GM12878 (cell line): ENCODE measurements at regions not wholly inside any gene's neighbourhood (a gene's known extent, or its start where the extent isn't known, plus 50 kb on each side); places are given as distances from the start of the nearest gene placed in this dataset.

ENCODE experiments used
- ATAC-seq: fragments of 200-7000 bp; cut with Tn5 transposase; 3 replicates; pipeline ENCODE4 v1.9.1; 2020; ENCODE audit warnings: mild to moderate bottlenecking, moderate library complexity
- BruUV-seq: library from RNA; stranded (reverse); fragments of 400-500 nt; replicated peaks from 2 replicates; lab custom pipeline; 2021; lab: Mats Ljungman, UMichigan
- CTCF ChIA-PET: fragments of 300-600 bp; sonication (Branson Sonifier 250); formaldehyde crosslinking; extraction: SDS; loops from one replicate; lab custom pipeline; 2021; ENCODE audit warnings: inconsistent platforms; lab: Yijun Ruan, JAX
- POLR2A ChIA-PET: fragments of 350-600 bp; formaldehyde crosslinking; extraction: SDS; loops from one replicate; lab custom pipeline; 2021; ENCODE audit warnings: inconsistent platforms; lab: Charles Lee
- RAD21 ChIA-PET: fragments of 300-600 bp; sonication (Branson Sonifier 250); formaldehyde crosslinking; loops from one replicate; lab custom pipeline; 2023; ENCODE audit warnings: antibody characterized with exemption; ENCODE audit not compliant: unreplicated experiment; lab: Charles Lee
- SMC1A ChIA-PET: fragments of 300-600 bp; sonication (Branson Sonifier 250); formaldehyde crosslinking; loops from one replicate; lab custom pipeline; 2023; ENCODE audit not compliant: unreplicated experiment, uncharacterized antibody; lab: Charles Lee
- DNase-seq: peaks from one replicate; pipeline ENCODE4 v3.0.0-alpha.2; 2011; ENCODE audit warnings: low read depth, low spot score
- FAIRE-seq: peaks from 3 replicates; lab custom pipeline; 2011; peaks lifted over from hg19 to GRCh38; lab: Jason Lieb, UNC
- H2AFZ ChIP-seq: 2 replicates; pipeline ENCODE4 v1.6.0; 2011; ENCODE audit warnings: low read depth, low read length, control low read depth; ENCODE audit not compliant: control insufficient read depth
- H3K27ac ChIP-seq: 2 replicates; pipeline ENCODE4 v1.5.1; 2011; ENCODE audit warnings: control low read depth; ENCODE audit not compliant: control insufficient read depth, insufficient read depth
- H3K27me3 ChIP-seq, 2 experiments: replicated peaks in 1 of 2; 2 replicates each; pipeline versions ENCODE4 v1.6.0 to v1.6.1; 2011; ENCODE audit warnings: low read length in 1 of 2; ENCODE audit not compliant: control insufficient read depth in 2 of 2, insufficient read depth in 2 of 2
- H3K36me3 ChIP-seq, 2 experiments: 2 replicates each; pipeline ENCODE4 v1.5.1; 2011; ENCODE audit warnings: low read length in 1 of 2; ENCODE audit not compliant: control insufficient read depth in 2 of 2, insufficient read depth in 2 of 2
- H3K4me1 ChIP-seq: 2 replicates; pipeline ENCODE4 v1.6.1; 2011; ENCODE audit warnings: mild to moderate bottlenecking, low read length, moderate library complexity, mixed read lengths; ENCODE audit not compliant: control insufficient read depth, insufficient read depth
- H3K4me2 ChIP-seq: 2 replicates; pipeline ENCODE4 v1.6.0; 2011; ENCODE audit warnings: control low read depth; ENCODE audit not compliant: control insufficient read depth, insufficient read depth
- H3K4me3 ChIP-seq: fragments of 200-600 bp; sonication (generic); 2 replicates; pipeline ENCODE4 v1.5.1; 2016
- H3K79me2 ChIP-seq: 2 replicates; pipeline ENCODE4 v1.6.0; 2011; ENCODE audit warnings: low read length; ENCODE audit not compliant: control insufficient read depth, insufficient read depth
- H3K9ac ChIP-seq: 2 replicates; pipeline ENCODE4 v1.8.0; 2011; ENCODE audit warnings: low read length, control low read depth, mixed read lengths; ENCODE audit not compliant: control insufficient read depth, insufficient read depth
- H3K9me3 ChIP-seq: replicated peaks from 3 replicates; pipeline ENCODE4 v1.5.1; 2011; ENCODE audit warnings: mild to moderate bottlenecking, low read length; ENCODE audit not compliant: control insufficient read depth, insufficient read depth
- H4K20me1 ChIP-seq: 2 replicates; pipeline ENCODE4 v1.6.0; 2011; ENCODE audit not compliant: control insufficient read depth, insufficient read depth
- ETV6 ChIP-seq, 2 experiments: fragments of 450-650 bp in 1 of 2; IDR thresholded peaks in 1 of 2; conservative IDR thresholded peaks in 1 of 2; 2 replicates each; pipeline ENCODE4 v1.6.1; 2014; ENCODE audit warnings: antibody characterized with exemption in 1 of 2, borderline replicate concordance in 1 of 2, low read depth in 1 of 2, mild to moderate bottlenecking in 1 of 2, moderate library complexity in 1 of 2
- HDGF ChIP-seq: fragments of 450-650 bp; IDR thresholded peaks from 2 replicates; pipeline ENCODE4 v1.6.1; 2016; ENCODE audit warnings: antibody characterized with exemption
- MTA2 ChIP-seq: fragments of 450-650 bp; IDR thresholded peaks from 2 replicates; pipeline ENCODE4 v1.6.1; 2016; ENCODE audit warnings: low read depth, mild to moderate bottlenecking, moderate library complexity
- NRF1 ChIP-seq: conservative IDR thresholded peaks from 2 replicates; pipeline ENCODE4 v1.6.1; 2011; ENCODE audit warnings: mild to moderate bottlenecking, low read depth, low read length, improper control_type of control experiment
- POLR2A ChIP-seq: IDR thresholded peaks from 2 replicates; pipeline ENCODE4 v1.6.1; 2011; ENCODE audit warnings: low read depth, mild to moderate bottlenecking, low read length
- POLR2AphosphoS5 ChIP-seq: IDR thresholded peaks from 2 replicates; pipeline ENCODE4 v1.6.1; 2011; ENCODE audit warnings: mild to moderate bottlenecking, low read length, inconsistent platforms
- POU2F2 ChIP-seq: IDR thresholded peaks from 3 replicates; pipeline ENCODE4 v1.6.1; 2011; ENCODE audit warnings: low read depth, mild to moderate bottlenecking, low read length, borderline replicate concordance
- TAF1 ChIP-seq: IDR thresholded peaks from 2 replicates; pipeline ENCODE4 v1.6.1; 2011; ENCODE audit warnings: mild to moderate bottlenecking, low read depth, low read length, borderline replicate concordance
- TARDBP ChIP-seq: IDR thresholded peaks from 2 replicates; pipeline ENCODE4 v1.6.1; 2016; ENCODE audit warnings: borderline replicate concordance
- TCF3 ChIP-seq: IDR thresholded peaks from 2 replicates; pipeline ENCODE4 v1.6.1; 2012; ENCODE audit warnings: low read depth, mild to moderate bottlenecking, low read length, borderline replicate concordance; ENCODE audit not compliant: insufficient read depth
- WGBS: methylation state at CpG from one replicate; pipeline ENCODE4 v1.1.6; 2016; ENCODE audit warnings: low lambda C conversion rate; ENCODE audit not compliant: insufficient replicate concordance, insufficient coverage; ENCODE audit errors: missing lambda C conversion rate; 5-methylcytosine and 5-hydroxymethylcytosine counted together
- in situ Hi-C: fragments of 300-500 bp; cut with MboI; formaldehyde crosslinking; loops from 9 replicates; pipeline ENCODE4 v1.14.3; 2018; ENCODE audit warnings: mixed read lengths
- intact Hi-C: fragments of 100-400 bp; cut with micrococcal nuclease; formaldehyde crosslinking; loops from one replicate; pipeline ENCODE4 v1.14.2; 2022; ENCODE audit not compliant: unreplicated experiment
- TF ChIP-seq, protein P1 (sequence below): fragments of 450-650 bp; IDR thresholded peaks from 2 replicates; pipeline ENCODE4 v1.6.1; 2017; ENCODE audit warnings: borderline replicate concordance
- TF ChIP-seq, protein P2 (sequence below): IDR thresholded peaks from 2 replicates; pipeline ENCODE4 v1.6.1; 2012; ENCODE audit warnings: mild to moderate bottlenecking, low read depth, low read length
- TF ChIP-seq, protein P3 (sequence below): fragments of 450-650 bp; IDR thresholded peaks from 2 replicates; pipeline ENCODE4 v1.6.1; 2017; ENCODE audit warnings: antibody characterized with exemption, mild to moderate bottlenecking, moderate library complexity
- TF ChIP-seq, protein P4 (sequence below): fragments of 450-650 bp; IDR thresholded peaks from 2 replicates; pipeline ENCODE4 v1.6.1; 2017; ENCODE audit warnings: low read depth, mild to moderate bottlenecking, moderate library complexity
- TF ChIP-seq, protein P5 (sequence below): IDR thresholded peaks from 2 replicates; pipeline ENCODE4 v1.6.1; 2011; ENCODE audit warnings: low read depth, low read length, improper control_type of control experiment, borderline replicate concordance

DNA sequence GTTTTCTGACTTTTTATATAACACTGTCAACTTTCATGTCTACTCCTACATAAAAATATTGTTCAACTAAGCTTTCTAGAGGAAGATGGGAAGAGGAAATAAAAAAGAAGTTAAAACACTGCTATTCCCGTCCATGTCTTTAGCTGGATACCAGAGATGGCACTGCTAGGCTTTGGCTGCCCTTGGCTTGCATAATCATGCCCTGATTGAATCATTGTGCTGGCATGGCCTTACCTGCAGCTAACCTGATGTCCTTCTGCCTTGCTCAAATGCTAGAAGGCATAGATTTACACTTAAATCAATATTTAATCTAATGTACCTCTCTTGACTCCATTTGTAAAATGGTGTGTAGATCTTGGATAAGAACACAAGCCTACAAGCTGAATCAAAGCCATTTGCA lies 539.7 kb upstream of the IL12A start:
- in situ Hi-C loops, result no loop called here
- SMC1A ChIA-PET, result no interaction called here
- TF ChIP-seq, protein P1, sequence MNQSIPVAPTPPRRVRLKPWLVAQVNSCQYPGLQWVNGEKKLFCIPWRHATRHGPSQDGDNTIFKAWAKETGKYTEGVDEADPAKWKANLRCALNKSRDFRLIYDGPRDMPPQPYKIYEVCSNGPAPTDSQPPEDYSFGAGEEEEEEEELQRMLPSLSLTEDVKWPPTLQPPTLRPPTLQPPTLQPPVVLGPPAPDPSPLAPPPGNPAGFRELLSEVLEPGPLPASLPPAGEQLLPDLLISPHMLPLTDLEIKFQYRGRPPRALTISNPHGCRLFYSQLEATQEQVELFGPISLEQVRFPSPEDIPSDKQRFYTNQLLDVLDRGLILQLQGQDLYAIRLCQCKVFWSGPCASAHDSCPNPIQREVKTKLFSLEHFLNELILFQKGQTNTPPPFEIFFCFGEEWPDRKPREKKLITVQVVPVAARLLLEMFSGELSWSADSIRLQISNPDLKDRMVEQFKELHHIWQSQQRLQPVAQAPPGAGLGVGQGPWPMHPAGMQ, result no peak
- no peak for TF ChIP-seq POLR2A
- TF ChIP-seq, protein P2, sequence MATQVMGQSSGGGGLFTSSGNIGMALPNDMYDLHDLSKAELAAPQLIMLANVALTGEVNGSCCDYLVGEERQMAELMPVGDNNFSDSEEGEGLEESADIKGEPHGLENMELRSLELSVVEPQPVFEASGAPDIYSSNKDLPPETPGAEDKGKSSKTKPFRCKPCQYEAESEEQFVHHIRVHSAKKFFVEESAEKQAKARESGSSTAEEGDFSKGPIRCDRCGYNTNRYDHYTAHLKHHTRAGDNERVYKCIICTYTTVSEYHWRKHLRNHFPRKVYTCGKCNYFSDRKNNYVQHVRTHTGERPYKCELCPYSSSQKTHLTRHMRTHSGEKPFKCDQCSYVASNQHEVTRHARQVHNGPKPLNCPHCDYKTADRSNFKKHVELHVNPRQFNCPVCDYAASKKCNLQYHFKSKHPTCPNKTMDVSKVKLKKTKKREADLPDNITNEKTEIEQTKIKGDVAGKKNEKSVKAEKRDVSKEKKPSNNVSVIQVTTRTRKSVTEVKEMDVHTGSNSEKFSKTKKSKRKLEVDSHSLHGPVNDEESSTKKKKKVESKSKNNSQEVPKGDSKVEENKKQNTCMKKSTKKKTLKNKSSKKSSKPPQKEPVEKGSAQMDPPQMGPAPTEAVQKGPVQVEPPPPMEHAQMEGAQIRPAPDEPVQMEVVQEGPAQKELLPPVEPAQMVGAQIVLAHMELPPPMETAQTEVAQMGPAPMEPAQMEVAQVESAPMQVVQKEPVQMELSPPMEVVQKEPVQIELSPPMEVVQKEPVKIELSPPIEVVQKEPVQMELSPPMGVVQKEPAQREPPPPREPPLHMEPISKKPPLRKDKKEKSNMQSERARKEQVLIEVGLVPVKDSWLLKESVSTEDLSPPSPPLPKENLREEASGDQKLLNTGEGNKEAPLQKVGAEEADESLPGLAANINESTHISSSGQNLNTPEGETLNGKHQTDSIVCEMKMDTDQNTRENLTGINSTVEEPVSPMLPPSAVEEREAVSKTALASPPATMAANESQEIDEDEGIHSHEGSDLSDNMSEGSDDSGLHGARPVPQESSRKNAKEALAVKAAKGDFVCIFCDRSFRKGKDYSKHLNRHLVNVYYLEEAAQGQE, result no peak
- TF ChIP-seq, protein P3, sequence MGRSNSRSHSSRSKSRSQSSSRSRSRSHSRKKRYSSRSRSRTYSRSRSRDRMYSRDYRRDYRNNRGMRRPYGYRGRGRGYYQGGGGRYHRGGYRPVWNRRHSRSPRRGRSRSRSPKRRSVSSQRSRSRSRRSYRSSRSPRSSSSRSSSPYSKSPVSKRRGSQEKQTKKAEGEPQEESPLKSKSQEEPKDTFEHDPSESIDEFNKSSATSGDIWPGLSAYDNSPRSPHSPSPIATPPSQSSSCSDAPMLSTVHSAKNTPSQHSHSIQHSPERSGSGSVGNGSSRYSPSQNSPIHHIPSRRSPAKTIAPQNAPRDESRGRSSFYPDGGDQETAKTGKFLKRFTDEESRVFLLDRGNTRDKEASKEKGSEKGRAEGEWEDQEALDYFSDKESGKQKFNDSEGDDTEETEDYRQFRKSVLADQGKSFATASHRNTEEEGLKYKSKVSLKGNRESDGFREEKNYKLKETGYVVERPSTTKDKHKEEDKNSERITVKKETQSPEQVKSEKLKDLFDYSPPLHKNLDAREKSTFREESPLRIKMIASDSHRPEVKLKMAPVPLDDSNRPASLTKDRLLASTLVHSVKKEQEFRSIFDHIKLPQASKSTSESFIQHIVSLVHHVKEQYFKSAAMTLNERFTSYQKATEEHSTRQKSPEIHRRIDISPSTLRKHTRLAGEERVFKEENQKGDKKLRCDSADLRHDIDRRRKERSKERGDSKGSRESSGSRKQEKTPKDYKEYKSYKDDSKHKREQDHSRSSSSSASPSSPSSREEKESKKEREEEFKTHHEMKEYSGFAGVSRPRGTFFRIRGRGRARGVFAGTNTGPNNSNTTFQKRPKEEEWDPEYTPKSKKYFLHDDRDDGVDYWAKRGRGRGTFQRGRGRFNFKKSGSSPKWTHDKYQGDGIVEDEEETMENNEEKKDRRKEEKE, result no peak
- no peak for TF ChIP-seq POLR2AphosphoS5
- TF ChIP-seq TARDBP, result no peak
- no peak for TF ChIP-seq TAF1
- TF ChIP-seq MTA2, result no peak
- TF ChIP-seq NRF1, result no peak
- no peak for TF ChIP-seq POU2F2
- TF ChIP-seq, protein P4, sequence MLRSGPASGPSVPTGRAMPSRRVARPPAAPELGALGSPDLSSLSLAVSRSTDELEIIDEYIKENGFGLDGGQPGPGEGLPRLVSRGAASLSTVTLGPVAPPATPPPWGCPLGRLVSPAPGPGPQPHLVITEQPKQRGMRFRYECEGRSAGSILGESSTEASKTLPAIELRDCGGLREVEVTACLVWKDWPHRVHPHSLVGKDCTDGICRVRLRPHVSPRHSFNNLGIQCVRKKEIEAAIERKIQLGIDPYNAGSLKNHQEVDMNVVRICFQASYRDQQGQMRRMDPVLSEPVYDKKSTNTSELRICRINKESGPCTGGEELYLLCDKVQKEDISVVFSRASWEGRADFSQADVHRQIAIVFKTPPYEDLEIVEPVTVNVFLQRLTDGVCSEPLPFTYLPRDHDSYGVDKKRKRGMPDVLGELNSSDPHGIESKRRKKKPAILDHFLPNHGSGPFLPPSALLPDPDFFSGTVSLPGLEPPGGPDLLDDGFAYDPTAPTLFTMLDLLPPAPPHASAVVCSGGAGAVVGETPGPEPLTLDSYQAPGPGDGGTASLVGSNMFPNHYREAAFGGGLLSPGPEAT, result no peak
- no peak for TF ChIP-seq ETV6 (conservative IDR thresholded peaks at IDR 0.05 in 1 of 2, IDR thresholded peaks at IDR 0.05 in 1 of 2; ENCODE audit: borderline replicate concordance in 1 of 2, low read depth in 1 of 2)
- no peak for TF ChIP-seq HDGF
- no peak for TF ChIP-seq TCF3
- TF ChIP-seq, protein P5, sequence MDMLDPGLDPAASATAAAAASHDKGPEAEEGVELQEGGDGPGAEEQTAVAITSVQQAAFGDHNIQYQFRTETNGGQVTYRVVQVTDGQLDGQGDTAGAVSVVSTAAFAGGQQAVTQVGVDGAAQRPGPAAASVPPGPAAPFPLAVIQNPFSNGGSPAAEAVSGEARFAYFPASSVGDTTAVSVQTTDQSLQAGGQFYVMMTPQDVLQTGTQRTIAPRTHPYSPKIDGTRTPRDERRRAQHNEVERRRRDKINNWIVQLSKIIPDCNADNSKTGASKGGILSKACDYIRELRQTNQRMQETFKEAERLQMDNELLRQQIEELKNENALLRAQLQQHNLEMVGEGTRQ, result no peak

More for the DNA sequence above, 539.7 kb upstream of the IL12A start:
- Histone ChIP-seq H3K27me3 (no peaks in the 10 kb centered on the region), H3K27ac (no peak overlapping the region), H3K4me2 (no peak overlapping the region), H3K4me1 (no peaks in the 10 kb centered on the region), H2AFZ (no peak overlapping the region), H3K9me3 (no peaks in the 10 kb centered on the region), H4K20me1 (no peaks in the 10 kb centered on the region), H3K79me2 (no peaks in the 10 kb centered on the region), H3K9ac (no peak overlapping the region), H3K4me3 (no peak overlapping the region), H3K36me3 (no peaks in the 10 kb centered on the region)
- WGBS, result 0% methylated on average over 1 of the region's 1 CpG
- RAD21 ChIA-PET, result no interaction called here
- DNase-seq (no peak), FAIRE-seq (no peak), ATAC-seq (no peak)
- no TSS peak for BruUV-seq
- POLR2A ChIA-PET, result no interaction called here
- intact Hi-C loops, result no loop called here
- CTCF ChIA-PET, result interaction anchor here (0.6 kb wide), 1 partner anchor 341 kb away, joined by 3 read pairs; no protein-coding TSS in a partner anchor
